IMR-90 (cell line): ENCODE measurements at regions not wholly inside any gene's neighbourhood (a gene's known extent, or its start where the extent isn't known, plus 50 kb on each side); places are given as distances from the start of the nearest gene placed in this dataset.

Experiments
- ATAC-seq: fragments of 200-7000 bp; cut with Tn5 transposase; 2 replicates; pipeline ENCODE4 v1.9.1; 2020; ENCODE audit warnings: low read depth, mild to moderate bottlenecking, moderate library complexity
- BruUV-seq: library from RNA; stranded (reverse); fragments of 400-500 nt; replicated peaks from 2 replicates; lab custom pipeline; 2021; lab: Mats Ljungman, UMichigan
- CTCF ChIA-PET: fragments of 300-600 bp; formaldehyde crosslinking; extraction: SDS; loops from one replicate; lab custom pipeline; 2021; ENCODE audit warnings: antibody characterized with exemption; lab: Yijun Ruan, JAX
- POLR2A ChIA-PET: fragments of 300-600 bp; sonication (Branson Sonifier 250); formaldehyde crosslinking; loops from one replicate; lab custom pipeline; 2022; ENCODE audit warnings: antibody characterized with exemption; ENCODE audit not compliant: unreplicated experiment; lab: Charles Lee
- DNase-seq: peaks from one replicate; pipeline ENCODE4 v3.0.0; 2013
- H2AFZ ChIP-seq: replicated peaks from 2 replicates; pipeline ENCODE3; 2013; ENCODE audit warnings: low read length, mild to moderate bottlenecking; ENCODE audit not compliant: poor library complexity
- H2AK5ac ChIP-seq: 2 replicates; pipeline ENCODE4 v1.6.1; 2013; ENCODE audit warnings: low read depth, low read length, inconsistent platforms
- H2AK9ac ChIP-seq: replicated peaks from 2 replicates; pipeline ENCODE3; 2013; ENCODE audit warnings: mild to moderate bottlenecking, low read depth, low read length, moderate library complexity; ENCODE audit not compliant: poor library complexity
- H2BK120ac ChIP-seq: 2 replicates; pipeline ENCODE4 v1.6.1; 2013; ENCODE audit warnings: low read depth, low read length, inconsistent platforms
- H2BK15ac ChIP-seq: 3 replicates; pipeline ENCODE4 v1.6.1; 2013; ENCODE audit warnings: low read depth, low read length, inconsistent platforms
- H2BK20ac ChIP-seq: 2 replicates; pipeline ENCODE4 v1.6.1; 2013; ENCODE audit warnings: low read depth, mild to moderate bottlenecking, inconsistent platforms, low read length, moderate library complexity
- H2BK5ac ChIP-seq: 2 replicates; pipeline ENCODE4 v1.6.1; 2013; ENCODE audit warnings: mild to moderate bottlenecking, low read depth, low read length, inconsistent platforms; ENCODE audit not compliant: poor library complexity, severe bottlenecking
- H3K14ac ChIP-seq: replicated peaks from 2 replicates; pipeline ENCODE4 v1.6.1; 2013; ENCODE audit warnings: low read depth, low read length, inconsistent platforms
- H3K18ac ChIP-seq: 2 replicates; pipeline ENCODE4 v1.6.1; 2013; ENCODE audit warnings: low read depth, low read length, control low read depth
- H3K23ac ChIP-seq: 2 replicates; pipeline ENCODE4 v1.6.1; 2013; ENCODE audit warnings: low read depth, low read length, inconsistent platforms
- H3K27ac ChIP-seq: 2 replicates; pipeline ENCODE4 v1.5.1; 2013; ENCODE audit warnings: mild to moderate bottlenecking, control low read depth, low read length; ENCODE audit not compliant: insufficient read depth
- H3K27me3 ChIP-seq: 2 replicates; pipeline ENCODE4 v1.6.1; 2013; ENCODE audit warnings: low read length; ENCODE audit not compliant: control insufficient read depth, insufficient read depth
- H3K36me3 ChIP-seq: 2 replicates; pipeline ENCODE4 v1.6.1; 2013; ENCODE audit warnings: low read length, mixed read lengths; ENCODE audit not compliant: control insufficient read depth, insufficient read depth
- H3K4ac ChIP-seq: 2 replicates; pipeline ENCODE4 v1.6.1; 2013; ENCODE audit warnings: low read depth, low read length, inconsistent platforms
- H3K4me1 ChIP-seq: 2 replicates; pipeline ENCODE4 v1.6.1; 2013; ENCODE audit warnings: low read length, mixed read lengths; ENCODE audit not compliant: control insufficient read depth, insufficient read depth
- H3K4me2 ChIP-seq: 2 replicates; pipeline ENCODE4 v1.6.1; 2013; ENCODE audit warnings: low read depth, mild to moderate bottlenecking, control low read depth, low read length, moderate library complexity
- H3K4me3 ChIP-seq: 2 replicates; pipeline ENCODE4 v1.5.1; 2013; ENCODE audit warnings: low read depth, mild to moderate bottlenecking, control low read depth, low read length, moderate library complexity; ENCODE audit not compliant: insufficient read depth
- H3K56ac ChIP-seq: 2 replicates; pipeline ENCODE4 v1.6.1; 2013; ENCODE audit warnings: low read length, inconsistent platforms; ENCODE audit not compliant: insufficient read depth; ENCODE audit errors: extremely low read depth
- H3K79me1 ChIP-seq, 2 experiments: 2 replicates each; pipeline ENCODE4 v1.6.1; 2013; ENCODE audit warnings: low read length in 2 of 2, inconsistent platforms in 1 of 2, low read depth in 1 of 2
- H3K9ac ChIP-seq: 2 replicates; pipeline ENCODE4 v1.6.1; 2013; ENCODE audit warnings: low read depth, low read length, control low read depth
- H3K9me1 ChIP-seq: 2 replicates; pipeline ENCODE4 v1.6.1; 2013; ENCODE audit warnings: low read length, inconsistent platforms; ENCODE audit not compliant: insufficient read depth
- H3K9me3 ChIP-seq: 2 replicates; pipeline ENCODE4 v1.6.1; 2013; ENCODE audit warnings: low read length; ENCODE audit not compliant: control insufficient read depth, insufficient read depth
- H4K20me1 ChIP-seq: 2 replicates; pipeline ENCODE4 v1.6.1; 2013; ENCODE audit warnings: low read length, inconsistent platforms; ENCODE audit not compliant: insufficient read depth
- H4K5ac ChIP-seq: 2 replicates; pipeline ENCODE4 v1.6.1; 2013; ENCODE audit warnings: mild to moderate bottlenecking, low read depth, low read length, control low read depth
- H4K8ac ChIP-seq, 2 experiments: 2 replicates each; pipeline ENCODE4 v1.6.1; 2013; ENCODE audit warnings: low read depth in 2 of 2, low read length in 2 of 2, control low read depth in 1 of 2, inconsistent platforms in 1 of 2
- H4K91ac ChIP-seq: 2 replicates; pipeline ENCODE4 v1.6.1; 2013; ENCODE audit warnings: low read depth, low read length, inconsistent platforms; ENCODE audit not compliant: insufficient read depth
- CEBPB ChIP-seq: IDR thresholded peaks from 2 replicates; pipeline ENCODE4 v1.6.1; 2012; ENCODE audit warnings: low read depth, low read length, improper control_type of control experiment
- CHD1 ChIP-seq: IDR thresholded peaks from 2 replicates; pipeline ENCODE4 v1.6.1; 2012; ENCODE audit warnings: low read depth, low read length, improper control_type of control experiment
- ELK1 ChIP-seq: fragments of 150-350 bp; IDR thresholded peaks from 2 replicates; pipeline ENCODE4 v1.6.1; 2016; ENCODE audit warnings: low read depth, mild to moderate bottlenecking, low read length, moderate library complexity, borderline replicate concordance
- FOS ChIP-seq: fragments of 150-350 bp; IDR thresholded peaks from 2 replicates; pipeline ENCODE4 v1.6.1; 2016; ENCODE audit warnings: low read depth, low read length
- MAFK ChIP-seq: IDR thresholded peaks from 2 replicates; pipeline ENCODE4 v1.6.1; 2012; ENCODE audit warnings: low read depth, low read length, improper control_type of control experiment
- MXI1 ChIP-seq: IDR thresholded peaks from 2 replicates; pipeline ENCODE4 v1.6.1; 2012; ENCODE audit warnings: low read depth, mild to moderate bottlenecking, low read length, moderate library complexity, borderline replicate concordance
- NFE2L2 ChIP-seq: fragments of 150-350 bp; IDR thresholded peaks from 2 replicates; pipeline ENCODE4 v1.6.1; 2016; ENCODE audit warnings: low read depth, mild to moderate bottlenecking, low read length
- POLR2A ChIP-seq: IDR thresholded peaks from 2 replicates; pipeline ENCODE4 v1.6.1; 2012; ENCODE audit warnings: mild to moderate bottlenecking, low read depth, low read length
- RAD21 ChIP-seq: IDR thresholded peaks from 2 replicates; pipeline ENCODE4 v1.6.1; 2012; ENCODE audit warnings: low read length, improper control_type of control experiment
- RCOR1 ChIP-seq: IDR thresholded peaks from 2 replicates; pipeline ENCODE4 v1.6.1; 2012; ENCODE audit warnings: mild to moderate bottlenecking, low read length, improper control_type of control experiment; ENCODE audit not compliant: insufficient replicate concordance
- RFX5 ChIP-seq: IDR thresholded peaks from 2 replicates; pipeline ENCODE4 v1.8.0; 2012; ENCODE audit warnings: low read depth, mild to moderate bottlenecking, low read length, moderate library complexity
- SMC3 ChIP-seq: fragments of 150-350 bp; IDR thresholded peaks from 2 replicates; pipeline ENCODE4 v1.6.1; 2016; ENCODE audit warnings: low read depth, mild to moderate bottlenecking, antibody characterized with exemption, low read length, moderate library complexity
- USF2 ChIP-seq: fragments of 150-350 bp; IDR thresholded peaks from 2 replicates; pipeline ENCODE4 v1.6.1; 2017; ENCODE audit warnings: mild to moderate bottlenecking, antibody characterized with exemption, low read length, low read depth
- WGBS, 2 experiments: methylation state at CpG; one replicate each; pipeline versions ENCODE4 v1.1.5 to v1.1.7; 2013; ENCODE audit warnings: missing lambda C conversion rate in 2 of 2; ENCODE audit not compliant: insufficient read length in 1 of 2; ENCODE audit errors: extremely low coverage in 2 of 2; 5-methylcytosine and 5-hydroxymethylcytosine counted together
- dilution Hi-C: fragments of 300-500 bp; cut with HindIII; formaldehyde crosslinking; loops from one replicate; pipeline ENCODE4 v1.14.3; 2018; ENCODE audit warnings: low sequenced_read_pairs; ENCODE audit not compliant: unreplicated experiment
- in situ Hi-C: fragments of 300-500 bp; cut with MboI; formaldehyde crosslinking; loops from 3 replicates; pipeline ENCODE4 v1.14.3; 2019; ENCODE audit warnings: low sequenced_read_pairs, inconsistent platforms, mixed read lengths
- intact Hi-C: fragments of 100-400 bp; cut with micrococcal nuclease; formaldehyde crosslinking; loops from 2 replicates; pipeline ENCODE4 v1.10.0; 2022

GRCh38 chr11:109865548-109866186, 227.5 kb upstream of the ZC3H12C start:
- intact Hi-C loops, result no loop called here
- ATAC-seq, result no peak
- H3K4me2 ChIP-seq, result no peak overlapping the region

More at GRCh38 chr11:109865548-109866186, 227.5 kb upstream of the ZC3H12C start:
- Histone ChIP-seq H3K79me1 (no peaks in the 10 kb centered on the region), H3K27ac (no peak overlapping the region), H3K27me3 (no peaks in the 10 kb centered on the region), H2AK5ac (no peak overlapping the region), H4K5ac (no peak overlapping the region), H3K14ac (no peak overlapping the region), H3K9ac (no peak overlapping the region), H3K4ac (no peak overlapping the region), H3K23ac (no peak overlapping the region), H4K8ac (no peak overlapping the region), H2AFZ (peak overlapping the region; percentile 49), H3K36me3 (no peaks in the 10 kb centered on the region), H3K9me3 (no peaks in the 10 kb centered on the region), H3K18ac (no peak overlapping the region), H3K9me1 (no peaks in the 10 kb centered on the region), H2BK15ac (no peak overlapping the region), H4K20me1 (no peaks in the 10 kb centered on the region), H2BK20ac (no peak overlapping the region), H4K91ac (no peak overlapping the region), H3K4me1 (no peaks in the 10 kb centered on the region; the same call in 1 of the 2 replicates), H2AK9ac (no peak overlapping the region), H3K4me3 (no peak overlapping the region), H2BK5ac (no peak overlapping the region), H3K56ac (no peak overlapping the region), H2BK120ac (no peak overlapping the region)
- CTCF ChIA-PET, result no interaction called here
- TF ChIP-seq MAFK (no peak), ELK1 (no peak), CHD1 (no peak), SMC3 (no peak), CEBPB (no peak), USF2 (no peak), RCOR1 (no peak), NFE2L2 (no peak), POLR2A (no peak), RFX5 (no peak), MXI1 (no peak), FOS (no peak), RAD21 (no peak)
- no CpG with 5 or more reads among the region's 5 CpGs for whole genome bisulfite sequencing, 2 experiments
- in situ Hi-C loops (loop anchor here (10.0 to 25.0 kb wide), 2 partner anchors 69 to 497 kb away; no protein-coding TSS in a partner anchor), dilution Hi-C loops (no loop called here)
- BruUV-seq, result no TSS peak
- POLR2A ChIA-PET, result no interaction called here
- DNase-seq, result no peak
